CD14-positive monocyte (primary cell): ENCODE measurements at regions not wholly inside any gene's neighbourhood (a gene's known extent, or its start where the extent isn't known, plus 50 kb on each side); places are given as distances from the start of the nearest gene placed in this dataset.

Experiments used
- DNase-seq, 3 donors: peaks; one replicate each; pipeline ENCODE4 v3.0.0-alpha.2; 2011 to 2022
- H2AFZ ChIP-seq: 2 replicates; pipeline ENCODE4 v1.6.0; 2012; ENCODE audit warnings: mild to moderate bottlenecking, low read depth, low read length, inconsistent platforms; ENCODE audit not compliant: insufficient read depth, poor library complexity, severe bottlenecking
- H3K27ac ChIP-seq, 2 donors: 1 replicate in 1 of 2; 2 replicates in 1 of 2; pipeline ENCODE4 v1.5.1; 2012 to 2013; ENCODE audit warnings: low read length in 2 of 2, control low read depth in 1 of 2, inconsistent platforms in 1 of 2, low read depth in 1 of 2, mild to moderate bottlenecking in 1 of 2
- H3K27me3 ChIP-seq, 2 donors: one replicate each; pipeline versions ENCODE4 v1.6.0 to v1.6.1; 2011 to 2013; ENCODE audit warnings: low read length in 2 of 2; ENCODE audit not compliant: control insufficient read depth in 2 of 2, insufficient read depth in 2 of 2
- H3K36me3 ChIP-seq, 2 donors: replicated peaks in 1 of 2; 1 replicate in 1 of 2; 2 replicates in 1 of 2; pipeline versions ENCODE4 v1.5.1 to v1.6.1; 2012 to 2013; ENCODE audit warnings: low read length in 2 of 2, control low read depth in 1 of 2, inconsistent platforms in 1 of 2, mild to moderate bottlenecking in 1 of 2; ENCODE audit not compliant: insufficient read depth in 2 of 2, control insufficient read depth in 1 of 2
- H3K4me1 ChIP-seq, 2 donors: 1 replicate in 1 of 2; 2 replicates in 1 of 2; pipeline versions ENCODE4 v1.5.1 to v1.6.1; 2012 to 2013; ENCODE audit warnings: low read length in 2 of 2, control low read depth in 1 of 2, inconsistent platforms in 1 of 2, mild to moderate bottlenecking in 1 of 2, moderate library complexity in 1 of 2; ENCODE audit not compliant: insufficient read depth in 2 of 2, control insufficient read depth in 1 of 2
- H3K4me2 ChIP-seq: replicated peaks from 2 replicates; pipeline ENCODE3; 2012; ENCODE audit warnings: low read length, moderate library complexity, mild to moderate bottlenecking; ENCODE audit not compliant: poor library complexity, severe bottlenecking; ENCODE audit errors: extremely low read depth
- H3K4me3 ChIP-seq, 3 experiments: fragments of 200-600 bp in 1 of 3; sonication (generic) in 1 of 3; replicated peaks in 1 of 3; 1 replicate in 2 of 3; 2 replicates in 1 of 3; pipeline ENCODE4 v1.5.1; 2011 to 2013; ENCODE audit warnings: low read length in 3 of 3, mild to moderate bottlenecking in 3 of 3, control low read depth in 2 of 3, low read depth in 2 of 3, inconsistent platforms in 1 of 3, moderate library complexity in 1 of 3
- H3K79me2 ChIP-seq: 2 replicates; pipeline ENCODE4 v1.6.0; 2012; ENCODE audit warnings: mild to moderate bottlenecking, control low read depth, inconsistent platforms, low read length, moderate library complexity; ENCODE audit not compliant: insufficient read depth
- H3K9ac ChIP-seq: 2 replicates; pipeline ENCODE4 v1.6.0; 2017; ENCODE audit warnings: low read length, mild to moderate bottlenecking; ENCODE audit not compliant: insufficient read depth, poor library complexity, severe bottlenecking
- H3K9me3 ChIP-seq, 2 donors: replicated peaks in 1 of 2; 1 replicate in 1 of 2; 2 replicates in 1 of 2; pipeline versions ENCODE4 v1.5.1 to v1.6.1; 2012 to 2013; ENCODE audit warnings: low read length in 2 of 2, control low read depth in 1 of 2; ENCODE audit not compliant: control insufficient read depth in 1 of 2, insufficient read depth in 1 of 2
- H4K20me1 ChIP-seq: 2 replicates; pipeline ENCODE4 v1.6.0; 2012; ENCODE audit warnings: mild to moderate bottlenecking, low read length, control low read depth, moderate library complexity; ENCODE audit not compliant: insufficient read depth
- H3K27ac Mint-ChIP-seq, 7 donors: one replicate each; pipeline ENCODE4 v1.8.0; 2020; ENCODE audit warnings: mild to moderate bottlenecking in 7 of 7, mixed read lengths in 7 of 7, moderate library complexity in 6 of 7, inconsistent platforms in 2 of 7
- H3K27me3 Mint-ChIP-seq, 3 donors: one replicate each; pipeline ENCODE4 v1.8.0; 2021 to 2022; ENCODE audit warnings: low read depth in 3 of 3, mild to moderate bottlenecking in 3 of 3, mixed read lengths in 3 of 3, moderate library complexity in 3 of 3, inconsistent platforms in 1 of 3
- H3K36me3 Mint-ChIP-seq, 2 donors: one replicate each; pipeline ENCODE4 v1.8.0; 2020; ENCODE audit warnings: mixed read lengths in 2 of 2, inconsistent platforms in 1 of 2, mild to moderate bottlenecking in 1 of 2
- H3K4me1 Mint-ChIP-seq: one replicate; pipeline ENCODE4 v1.8.0; 2020; ENCODE audit warnings: mild to moderate bottlenecking, mixed read lengths
- H3K4me3 Mint-ChIP-seq, 2 donors: one replicate each; pipeline ENCODE4 v1.8.0; 2020; ENCODE audit warnings: mild to moderate bottlenecking in 2 of 2, mixed read lengths in 2 of 2, moderate library complexity in 1 of 2
- H3K9me3 Mint-ChIP-seq, 7 donors: one replicate each; pipeline ENCODE4 v1.8.0; 2020 to 2022; ENCODE audit warnings: mixed read lengths in 7 of 7, mild to moderate bottlenecking in 6 of 7, moderate library complexity in 6 of 7, inconsistent platforms in 2 of 7
- CTCF ChIP-seq: fragments of 200-600 bp; IDR thresholded peaks from one replicate; pipeline ENCODE4 v1.8.0; 2022; ENCODE audit warnings: antibody characterized with exemption, mild to moderate bottlenecking
- WGBS: methylation state at CpG from one replicate; pipeline ENCODE4 v1.1.5; 2013; ENCODE audit warnings: missing lambda C conversion rate; ENCODE audit not compliant: insufficient coverage; 5-methylcytosine and 5-hydroxymethylcytosine counted together
- intact Hi-C, 2 donors: fragments of 100-400 bp; cut with micrococcal nuclease; formaldehyde crosslinking; loops; one replicate each; pipeline versions ENCODE4 v1.15.0 to v1.15.1; 2023

GRCh38 chr2:177021706-177022343 lies 190.8 kb upstream of the HNRNPA3 start:
- H3K9me3 ChIP-seq: no peaks in the 10 kb centered on the region
- H3K9me3 Mint-ChIP-seq: peaks cover 0 to 4% (median 2%) of the 10 kb centered on the region in 7 donors
- H3K4me3 ChIP-seq: no peak overlapping the region
- intact Hi-C loops: no loop called here
- no peaks in the 10 kb centered on the region for H3K4me1 ChIP-seq
- no peak overlapping the region for H2AFZ ChIP-seq
- peaks cover 0 to 2% (median 0%) of the 10 kb centered on the region in 3 donors for H3K27me3 Mint-ChIP-seq
- no peak for TF ChIP-seq CTCF
- DNase-seq: no peak
- no peaks in the 10 kb centered on the region for H3K27me3 ChIP-seq
- H3K4me3 Mint-ChIP-seq: no peak overlapping the region
- H3K9ac ChIP-seq: no peak overlapping the region
- WGBS: 63% methylated on average over 2 of the region's 7 CpGs
- H4K20me1 ChIP-seq: no peaks in the 10 kb centered on the region
- no peaks in the 10 kb centered on the region for H3K79me2 ChIP-seq
- H3K36me3 ChIP-seq: no peaks in the 10 kb centered on the region
- no peak overlapping the region for H3K27ac ChIP-seq
- no peak overlapping the region for H3K4me2 ChIP-seq
- H3K4me1 Mint-ChIP-seq: no peaks in the 10 kb centered on the region
- H3K36me3 Mint-ChIP-seq: no peaks in the 10 kb centered on the region
- no peak overlapping the region for H3K27ac Mint-ChIP-seq

- H4K20me1 ChIP-seq: no peaks in the 10 kb centered on the region
- H3K27me3 ChIP-seq: no peaks in the 10 kb centered on the region
- TF ChIP-seq CTCF: no peak
- no peak overlapping the region for H3K4me2 ChIP-seq
- H2AFZ ChIP-seq: no peak overlapping the region
- H3K27ac Mint-ChIP-seq: no peak overlapping the region
- no peaks in the 10 kb centered on the region for H3K4me1 ChIP-seq
- no peaks in the 10 kb centered on the region for H3K36me3 Mint-ChIP-seq
- H3K4me3 ChIP-seq: no peak overlapping the region
- WGBS: 100% methylated on average over 1 of the region's 5 CpGs
- intact Hi-C loops: no loop called here
- no peak overlapping the region for H3K27ac ChIP-seq
- DNase-seq: no peak
- peaks cover 0 to 2% (median 2%) of the 10 kb centered on the region in 3 donors for H3K27me3 Mint-ChIP-seq
- no peaks in the 10 kb centered on the region for H3K79me2 ChIP-seq
- H3K9me3 Mint-ChIP-seq: peaks cover 0 to 4% (median 2%) of the 10 kb centered on the region in 7 donors
- H3K9me3 ChIP-seq: no peaks in the 10 kb centered on the region
- H3K9ac ChIP-seq: no peak overlapping the region
- no peaks in the 10 kb centered on the region for H3K36me3 ChIP-seq
- H3K4me1 Mint-ChIP-seq: no peaks in the 10 kb centered on the region
- H3K4me3 Mint-ChIP-seq: no peak overlapping the region
Observed at GRCh38 chr2:177024765-177025164, 187.8 kb upstream of the HNRNPA3 start.
